Activated naive CD4-positive, alpha-beta T cell treated with Interleukin-2 at 50 U/mL for 16 hours (primary cell): ENCODE measurements at regions not wholly inside any gene's neighbourhood (a gene's known extent, or its start where the extent isn't known, plus 50 kb on each side); places are given as distances from the start of the nearest gene placed in this dataset.

Experiments used
- DNase-seq: peaks from one replicate; pipeline ENCODE4 v3.0.0-alpha.2; 2020

DNA sequence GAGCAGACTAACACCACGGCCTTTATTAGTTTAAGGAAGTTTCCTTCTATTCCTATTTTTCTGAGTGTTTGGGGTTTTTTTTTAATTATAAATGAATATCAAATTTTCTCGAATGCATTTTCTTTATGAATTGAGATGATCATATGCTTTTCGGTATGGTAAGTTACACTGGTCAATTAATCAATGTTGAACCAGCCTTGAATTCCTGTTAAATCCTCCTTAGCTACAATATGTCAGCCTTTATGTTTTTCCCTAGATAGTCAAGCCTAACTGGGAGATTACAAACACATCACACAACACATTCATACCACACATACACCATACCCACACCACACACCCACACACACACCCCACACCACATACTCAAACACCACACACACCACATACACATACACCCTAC is 247.6 kb downstream of the BRD1 start:
- no peak for DNase-seq

DNA sequence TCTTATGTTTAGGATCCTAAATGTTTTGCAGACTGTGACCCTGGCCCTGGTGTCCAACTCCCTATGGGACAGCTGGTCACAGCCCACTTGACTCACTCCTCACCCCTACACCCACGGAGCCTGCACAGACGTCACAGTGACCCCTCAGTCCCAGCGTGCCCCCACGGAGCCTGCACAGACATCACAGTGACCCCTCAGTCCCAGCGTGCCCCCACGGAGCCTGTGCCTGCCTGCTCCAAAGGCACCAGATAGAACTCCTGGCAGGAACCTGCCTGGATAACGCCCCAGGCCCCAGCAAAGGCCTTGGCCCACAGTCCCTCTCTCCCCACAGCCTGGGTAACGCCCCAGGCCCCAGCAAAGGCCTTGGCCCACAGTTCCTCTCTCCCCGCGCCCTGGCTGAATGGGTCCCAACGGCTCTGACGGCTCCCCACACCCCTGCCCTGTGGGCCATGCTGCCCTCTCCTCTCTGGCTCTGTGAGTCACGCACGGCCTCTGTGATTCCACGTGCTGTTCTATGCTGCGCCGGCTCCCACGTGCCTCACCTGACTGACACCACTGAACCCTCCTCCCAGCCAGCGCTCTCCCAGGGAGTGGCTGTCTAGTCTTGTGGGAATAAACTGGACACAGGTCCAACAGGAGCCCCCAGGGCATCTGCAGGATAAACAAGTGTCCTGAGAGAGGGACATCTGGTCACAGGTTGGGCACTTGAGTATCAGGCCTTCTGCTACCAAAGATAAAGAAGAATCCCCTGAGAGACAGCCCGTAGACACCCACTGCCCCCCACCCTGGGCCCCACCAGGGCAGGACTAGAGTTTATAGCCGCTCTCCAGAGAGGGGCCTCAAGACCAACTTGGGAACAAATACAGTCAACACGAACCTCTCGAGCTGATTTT is 250.3 kb downstream of the BRD1 start:
- no peak for DNase-seq

DNA sequence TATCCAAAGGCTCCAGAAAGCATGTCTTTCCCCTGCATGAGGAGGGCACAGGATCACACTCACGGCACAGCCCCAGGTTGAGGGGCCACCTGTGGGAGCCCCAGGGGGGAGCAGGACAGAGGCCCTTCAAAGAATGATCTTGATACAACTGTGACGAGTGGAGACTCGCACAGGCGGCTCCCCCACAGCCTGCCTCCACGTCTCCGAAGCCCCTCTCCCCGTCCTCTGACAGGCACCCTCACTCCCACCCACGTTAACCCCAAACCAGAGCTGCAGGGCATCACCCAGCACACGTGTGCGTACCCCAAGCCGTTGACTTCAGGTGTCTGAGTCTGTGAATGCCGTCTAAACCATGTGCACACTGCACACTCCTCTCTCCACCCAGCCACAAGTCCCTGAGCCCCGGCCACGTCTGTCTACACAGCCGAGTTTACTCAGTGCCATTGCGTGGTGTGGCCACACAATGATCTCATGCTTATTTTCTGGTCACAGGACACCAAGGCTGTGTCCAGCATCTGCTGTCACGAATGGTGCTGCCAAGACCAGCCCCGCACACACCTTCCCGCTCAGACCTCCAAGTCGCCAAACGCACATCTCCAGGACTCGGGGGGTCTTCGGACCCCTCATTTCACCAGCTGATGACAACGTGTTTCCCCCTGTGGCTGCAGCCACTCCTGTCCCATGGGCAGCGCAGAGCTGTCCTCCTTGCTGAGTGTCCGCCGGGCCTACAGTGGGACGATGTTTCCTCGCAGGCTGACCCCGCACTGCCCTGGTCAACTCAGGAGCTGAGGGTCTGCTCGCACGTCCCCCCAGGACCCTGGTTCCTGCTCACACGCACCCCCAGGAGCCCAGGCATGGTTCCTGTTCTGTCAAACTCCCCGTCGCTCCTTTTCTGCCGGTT is 251.2 kb downstream of the BRD1 start:
- DNase-seq = no peak

DNA sequence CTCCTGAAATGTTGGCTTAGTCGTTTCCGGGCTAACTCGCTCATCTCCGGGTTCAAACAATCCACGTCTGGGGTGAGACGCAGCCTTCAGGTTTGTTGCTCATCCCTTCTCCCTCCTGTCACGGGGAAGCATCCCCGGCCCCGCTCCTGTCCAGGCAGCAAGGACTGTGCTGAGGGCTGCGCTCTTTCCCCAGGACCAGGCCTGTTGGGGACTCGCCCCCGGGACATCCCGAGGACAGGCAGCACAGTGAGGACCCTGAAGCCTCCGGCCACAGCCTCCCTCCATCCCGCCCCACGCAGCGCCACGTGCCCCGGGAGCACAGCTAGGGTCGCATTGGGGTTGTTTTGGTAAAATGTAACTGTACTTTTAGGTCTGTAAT is 252.0 kb downstream of the BRD1 start:
- DNase-seq = no peak

DNA sequence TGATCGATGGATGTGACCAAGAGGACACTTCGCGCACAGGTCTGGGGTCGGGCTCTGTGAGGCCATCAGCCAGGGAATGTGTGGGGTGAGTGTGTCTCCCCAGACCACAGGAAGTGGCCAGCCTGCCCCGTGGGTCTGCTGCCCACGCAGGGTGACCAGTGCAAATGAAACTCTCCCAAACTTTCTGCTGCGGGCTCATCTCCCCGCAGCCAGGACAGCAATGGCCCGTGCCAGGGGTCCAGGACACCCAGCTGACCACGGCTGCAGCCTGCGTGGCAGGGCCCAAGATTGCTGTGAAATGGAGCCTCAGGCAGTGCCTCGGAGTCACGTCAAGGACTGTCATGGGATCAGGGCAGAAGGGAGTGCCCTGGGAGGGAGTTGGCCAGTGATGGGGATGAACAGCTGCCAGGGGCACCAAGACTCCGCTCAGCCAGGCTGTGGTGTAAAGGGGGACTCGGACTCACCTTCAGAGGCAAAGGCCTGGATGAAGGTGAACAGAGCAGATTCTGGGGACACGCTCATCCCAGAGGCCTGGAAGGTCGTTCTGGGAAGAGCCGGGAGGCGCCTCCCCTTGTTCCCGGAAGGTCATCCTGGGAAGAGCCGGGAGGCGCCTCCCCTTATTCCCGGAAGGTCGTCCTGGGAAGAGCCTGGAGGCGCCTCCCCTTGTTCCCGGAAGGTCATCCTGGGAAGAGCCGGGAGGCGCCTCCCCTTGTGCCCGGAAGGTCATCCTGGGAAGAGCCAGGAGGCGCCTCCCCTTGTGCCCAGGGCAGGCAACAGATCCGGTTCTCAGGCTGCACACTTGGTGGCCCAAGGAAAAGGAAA is 252.6 kb downstream of the BRD1 start:
- DNase-seq = no peak

DNA sequence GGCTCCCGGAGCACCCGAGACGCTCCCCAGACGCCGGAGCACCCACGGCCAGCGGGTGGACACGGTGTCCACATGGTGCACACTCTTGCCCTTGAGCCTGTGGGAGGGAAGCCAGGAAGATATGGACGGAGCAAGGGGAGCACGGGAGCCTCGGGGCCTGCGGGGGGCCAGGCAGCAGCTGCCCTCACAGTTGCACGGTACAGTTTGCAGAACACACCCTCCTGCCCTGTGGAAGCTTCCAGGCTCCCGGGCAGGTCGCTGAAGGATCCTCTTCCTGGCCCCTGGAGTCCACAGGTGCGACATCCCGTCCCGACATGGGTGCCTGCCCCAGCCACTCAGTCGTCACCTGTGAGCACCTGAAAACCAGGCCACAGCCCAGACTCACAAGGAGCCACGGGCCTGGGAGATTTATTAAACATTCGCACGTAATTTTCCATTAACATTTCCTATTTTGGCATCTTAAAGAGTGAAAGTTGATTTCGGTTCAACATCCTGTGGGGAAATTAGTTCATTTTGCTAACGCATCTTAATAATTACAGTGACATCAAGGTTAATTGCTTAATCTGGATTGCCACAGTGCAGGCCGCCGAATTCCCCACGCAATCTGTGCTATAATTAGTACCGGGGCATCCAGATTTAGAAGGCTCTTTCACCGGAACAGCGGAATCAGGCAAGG is 253.3 kb downstream of the BRD1 start:
- no peak for DNase-seq

DNA sequence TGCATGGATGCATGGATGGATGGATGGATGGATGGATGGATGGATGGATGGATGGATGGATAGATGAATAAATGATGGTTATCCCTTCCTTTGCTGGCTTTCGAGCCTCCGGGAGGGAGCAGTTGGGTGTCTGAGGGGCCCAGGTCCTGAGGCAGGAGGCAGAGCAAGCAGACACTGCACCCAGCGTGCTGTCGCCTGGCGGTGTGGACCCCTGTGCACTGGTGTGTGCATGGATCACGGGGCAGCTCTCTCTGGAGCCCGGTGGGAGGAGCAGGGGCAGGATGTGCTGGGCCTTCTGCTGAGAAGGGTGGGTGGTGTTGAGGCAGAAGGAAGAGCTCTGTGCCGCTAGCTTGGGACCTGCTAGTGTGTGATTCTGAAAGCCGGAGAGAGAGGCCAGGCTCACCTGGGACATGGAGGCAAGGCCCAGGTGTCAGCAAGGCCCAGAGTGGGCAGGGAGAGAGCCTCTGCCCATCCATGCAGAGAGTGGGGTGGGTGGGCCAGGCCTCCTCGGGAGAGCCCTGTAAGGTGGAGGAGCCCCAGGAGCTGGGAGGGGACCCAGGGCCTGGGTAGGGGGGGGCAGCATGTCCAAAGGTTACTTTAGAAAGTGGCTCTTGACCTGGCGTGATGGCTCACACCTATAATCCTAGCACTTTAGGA is 254.4 kb downstream of the BRD1 start:
- DNase-seq = no peak

DNA sequence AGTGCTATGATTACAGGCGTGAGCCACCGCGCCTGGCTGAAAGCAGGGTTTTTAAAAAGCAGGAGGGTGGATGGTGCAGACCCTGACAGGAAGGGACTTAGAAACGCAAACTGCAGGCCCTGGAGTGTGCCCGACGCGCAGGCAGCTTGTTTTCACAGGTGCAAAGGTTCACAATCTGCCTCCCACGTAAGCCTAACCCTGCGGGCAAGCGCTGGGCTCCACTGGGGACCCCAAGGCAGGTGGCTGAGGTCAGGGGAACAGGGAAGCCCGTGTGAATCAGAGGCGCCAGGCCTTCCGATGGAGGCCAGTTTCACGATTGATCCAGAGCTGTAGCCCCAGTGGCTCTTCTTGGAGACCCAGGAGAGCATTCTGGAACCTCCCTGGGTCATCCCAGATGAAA is 256.3 kb downstream of the BRD1 start:
- no peak for DNase-seq

DNA sequence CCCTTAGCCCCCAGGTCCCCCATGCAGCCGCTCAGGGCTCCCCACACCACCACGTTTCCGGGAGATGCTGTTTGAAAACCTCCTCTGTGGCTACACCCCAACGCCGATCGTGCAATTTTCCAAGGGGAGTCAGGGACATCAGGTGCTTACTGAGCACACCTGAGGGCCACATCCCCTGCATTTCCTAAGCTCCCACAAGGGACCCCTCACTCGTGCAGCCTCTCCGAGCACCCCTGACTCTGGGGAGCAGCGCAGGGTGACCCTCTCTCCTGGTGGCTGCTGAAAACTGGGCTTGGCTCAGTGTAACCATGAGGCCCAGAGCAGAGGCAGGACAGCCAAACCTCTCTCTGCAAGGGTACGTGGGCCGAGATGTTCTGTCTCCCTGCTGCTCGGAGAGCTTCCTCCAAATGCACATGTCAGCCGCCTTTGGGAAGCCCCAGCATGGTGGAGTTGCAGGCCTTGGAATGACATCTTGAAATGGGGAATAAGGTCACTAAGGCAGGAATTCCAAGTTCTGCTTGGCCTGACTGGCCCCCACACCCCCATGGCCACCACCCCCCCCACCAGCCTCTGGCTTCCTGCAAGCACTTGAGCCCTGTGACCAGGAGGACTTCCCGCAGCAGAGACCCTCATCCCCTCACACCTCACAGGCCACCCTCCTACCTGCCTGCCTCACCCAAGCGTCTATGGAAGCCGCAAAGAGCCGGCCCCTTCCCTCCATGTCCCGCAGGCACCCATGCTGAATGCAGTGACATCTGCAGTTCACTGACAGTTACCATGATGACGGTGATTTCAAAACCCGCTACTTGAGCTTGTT is 257.4 kb downstream of the BRD1 start:
- DNase-seq = no peak

DNA sequence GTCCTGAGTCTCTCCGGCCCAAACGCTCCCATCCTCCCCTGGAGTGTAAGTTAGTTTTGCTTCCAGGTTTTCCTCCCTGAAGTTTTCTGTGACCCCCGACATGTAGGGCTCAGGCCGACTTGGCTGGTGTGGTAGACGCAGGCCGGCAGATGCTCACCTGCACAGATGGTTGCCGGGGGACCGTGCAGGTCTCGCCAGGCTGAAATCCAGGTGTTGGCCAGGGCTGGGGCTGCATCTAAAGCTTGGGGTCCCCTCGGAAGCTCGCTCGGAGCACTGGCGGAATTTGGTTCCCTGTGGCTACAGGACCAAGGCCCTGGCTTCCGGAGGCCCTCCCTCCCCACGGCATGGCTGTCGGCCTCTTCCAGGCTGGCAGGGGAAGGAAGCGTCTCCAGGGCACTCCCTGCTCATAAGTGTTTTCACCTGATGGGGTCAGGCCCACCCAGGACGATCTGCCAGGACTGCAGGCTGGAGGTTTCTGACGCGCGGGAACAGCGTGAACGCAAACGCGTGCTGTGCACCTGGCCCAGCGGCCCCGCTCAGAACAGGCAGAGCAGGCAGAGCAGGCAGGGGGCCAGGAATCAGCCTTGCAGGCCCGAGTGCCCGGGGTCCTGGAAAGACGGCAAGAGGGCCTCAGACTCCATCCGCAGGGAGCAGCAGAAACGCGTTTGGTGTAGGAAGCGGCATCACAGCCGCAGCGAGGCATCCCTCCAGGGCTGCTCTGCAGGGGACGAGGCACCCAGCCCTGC is 258.2 kb downstream of the BRD1 start:
- no peak for DNase-seq

DNA sequence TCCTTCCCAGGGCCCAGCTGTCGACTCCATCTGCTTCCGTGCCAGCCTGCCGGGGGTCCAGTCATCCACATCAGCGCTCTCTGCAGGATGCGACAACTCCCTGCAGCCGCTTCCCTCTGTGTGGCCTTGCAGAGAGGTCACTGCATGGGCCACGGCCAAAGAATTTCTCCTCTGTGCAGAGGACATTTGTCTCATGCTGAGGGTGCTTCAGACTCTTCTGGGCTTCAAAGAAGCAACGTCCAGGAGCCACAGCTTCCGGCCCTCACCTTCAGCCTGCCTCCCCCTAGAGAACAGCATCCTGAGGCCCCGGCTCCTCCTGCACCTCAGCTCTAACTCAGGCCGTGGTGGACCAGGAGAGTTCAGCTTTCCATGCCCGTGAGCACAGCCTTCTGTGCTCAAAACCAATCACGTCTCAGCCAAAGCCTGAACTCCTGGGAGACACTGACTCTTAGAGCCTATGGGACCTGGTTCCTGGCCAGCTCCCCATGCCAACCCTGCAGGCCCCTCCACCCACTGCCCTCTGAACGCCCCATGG is 258.9 kb downstream of the BRD1 start:
- no peak for DNase-seq

DNA sequence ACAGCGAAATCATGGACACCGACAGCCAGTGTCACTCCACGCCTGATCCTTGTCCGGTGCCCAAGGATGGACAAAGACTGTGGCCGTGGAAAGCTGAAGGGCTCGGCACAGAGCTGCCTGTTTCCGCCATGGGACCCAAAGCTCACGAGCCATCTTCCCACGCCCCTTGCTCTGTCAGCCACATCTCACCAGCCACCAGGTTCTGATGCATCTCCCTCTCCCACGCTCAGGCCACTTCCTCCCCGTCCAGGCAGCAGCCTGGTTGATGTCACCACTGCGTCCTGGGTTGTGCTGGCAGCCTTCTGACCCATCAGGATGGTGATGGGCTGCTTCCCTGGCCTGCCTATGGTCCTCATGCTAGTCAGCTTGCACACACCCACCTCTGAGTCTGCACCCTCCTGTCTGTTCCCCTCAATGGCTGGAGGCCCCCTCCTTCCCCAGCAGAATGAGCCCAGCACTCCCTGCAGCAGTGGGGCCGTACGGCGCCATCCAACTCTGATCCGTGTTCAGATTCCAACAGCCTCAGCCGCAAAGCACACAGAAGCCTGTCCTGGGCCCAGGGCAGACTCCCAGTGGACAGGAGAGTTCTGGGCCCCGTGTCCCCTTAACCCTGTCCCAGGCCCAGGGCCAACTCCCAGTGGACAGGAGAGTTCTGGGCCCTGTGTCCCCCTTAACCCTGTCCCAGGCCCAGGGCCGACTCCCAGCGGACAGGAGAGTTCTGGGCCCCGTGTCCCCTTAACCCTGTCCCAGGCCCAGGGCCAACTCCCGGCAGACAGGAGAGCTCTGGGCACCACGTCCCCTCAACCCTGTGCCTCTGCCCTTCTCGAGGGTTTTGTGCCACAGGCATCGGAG is 259.5 kb downstream of the BRD1 start:
- no peak for DNase-seq

DNA sequence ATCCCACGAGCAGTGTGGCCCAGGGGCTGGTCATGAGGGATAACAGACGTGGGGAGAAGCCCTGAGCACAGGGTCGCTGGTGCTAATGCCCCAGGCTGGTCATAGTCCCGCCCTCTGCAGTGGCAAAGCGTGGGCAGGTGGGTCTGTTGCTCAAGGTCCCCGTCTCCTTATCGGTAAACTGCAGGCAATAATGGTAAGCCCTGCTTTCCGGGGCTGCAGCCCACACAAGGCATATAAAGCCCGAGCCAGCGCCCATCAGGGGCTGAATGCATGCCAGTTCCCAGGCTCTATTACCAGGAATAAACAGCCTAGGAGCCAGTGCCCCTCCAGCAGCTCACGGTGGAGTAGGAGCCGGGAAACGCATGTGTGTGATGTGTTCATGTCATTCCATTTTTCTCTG is 261.0 kb downstream of the BRD1 start:
- no peak for DNase-seq

DNA sequence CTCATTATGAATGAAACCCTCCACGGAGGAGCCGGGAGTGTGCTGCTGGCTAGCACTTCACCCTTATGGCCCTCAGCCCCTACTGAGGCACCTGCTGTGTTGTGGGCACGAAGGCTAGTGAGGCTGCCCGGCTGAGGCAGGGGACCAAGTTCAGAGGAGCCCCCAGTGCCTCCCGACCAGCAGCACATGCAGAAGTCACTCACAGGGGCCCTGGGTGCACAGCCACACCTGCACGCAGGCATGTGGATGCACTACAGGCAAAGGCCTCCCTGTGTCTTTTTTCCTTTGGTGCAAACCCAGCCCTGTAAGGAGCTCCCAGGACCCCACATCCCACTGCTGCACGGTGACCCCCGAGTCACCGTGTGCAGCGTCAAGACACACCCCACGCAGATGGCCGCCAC is 261.5 kb downstream of the BRD1 start:
- no peak for DNase-seq

DNA sequence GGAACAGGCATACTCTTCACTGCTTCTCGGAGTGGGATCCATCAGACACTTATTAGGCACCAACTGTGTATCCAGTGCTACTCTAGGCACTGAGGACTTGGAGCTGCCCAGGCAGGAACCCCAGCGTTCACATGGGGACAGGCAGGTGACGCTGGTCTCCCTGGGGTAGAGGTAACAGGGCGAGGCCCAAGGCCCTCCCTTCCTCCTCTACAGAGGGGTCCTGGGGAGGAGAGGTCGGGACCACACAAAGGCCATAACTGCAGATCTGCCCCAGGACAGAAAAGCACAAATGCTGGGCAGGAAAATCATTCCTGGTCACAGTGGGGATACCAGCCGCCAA is 262.2 kb downstream of the BRD1 start:
- no peak for DNase-seq

DNA sequence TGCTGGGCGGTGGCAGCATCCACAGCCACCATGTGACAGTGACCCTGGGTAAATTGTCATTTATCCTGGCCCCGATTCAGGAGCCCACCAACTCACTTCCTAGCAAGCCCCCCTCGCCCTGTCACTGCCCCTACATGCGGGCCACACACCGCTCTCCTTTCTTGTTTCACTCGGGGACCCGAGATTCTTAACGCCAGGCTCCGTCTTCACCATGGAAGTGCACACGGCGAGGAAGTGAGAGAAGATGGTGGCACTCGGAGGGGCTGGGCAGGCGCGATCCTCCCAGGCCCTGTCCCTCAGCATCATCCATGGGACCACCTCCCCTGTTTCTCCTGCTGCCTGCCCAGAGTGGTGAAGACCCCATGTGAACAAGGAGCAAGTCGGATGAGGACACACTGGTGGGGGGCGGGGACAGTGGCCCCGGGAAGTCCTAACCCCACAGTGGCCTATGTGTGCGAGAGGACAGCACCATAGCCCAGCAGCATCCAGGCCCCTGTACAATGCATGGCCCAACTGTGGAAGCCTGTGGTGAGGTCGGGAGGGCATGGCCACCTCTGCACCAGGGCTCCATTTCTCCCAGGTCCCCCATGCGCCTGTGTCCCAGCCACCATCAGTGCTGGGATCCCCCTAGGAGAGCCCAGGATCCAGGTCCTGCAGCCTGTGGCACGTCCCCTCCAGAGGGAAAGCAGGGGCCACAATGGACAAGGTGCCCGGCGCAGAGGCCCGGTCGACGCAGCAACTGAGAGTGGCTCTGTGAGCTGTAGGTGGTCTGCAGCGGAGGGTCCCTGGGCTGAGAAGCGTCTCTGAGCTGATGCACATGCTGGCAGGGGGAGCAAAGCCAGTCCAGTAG is 262.8 kb downstream of the BRD1 start:
- DNase-seq = no peak

DNA sequence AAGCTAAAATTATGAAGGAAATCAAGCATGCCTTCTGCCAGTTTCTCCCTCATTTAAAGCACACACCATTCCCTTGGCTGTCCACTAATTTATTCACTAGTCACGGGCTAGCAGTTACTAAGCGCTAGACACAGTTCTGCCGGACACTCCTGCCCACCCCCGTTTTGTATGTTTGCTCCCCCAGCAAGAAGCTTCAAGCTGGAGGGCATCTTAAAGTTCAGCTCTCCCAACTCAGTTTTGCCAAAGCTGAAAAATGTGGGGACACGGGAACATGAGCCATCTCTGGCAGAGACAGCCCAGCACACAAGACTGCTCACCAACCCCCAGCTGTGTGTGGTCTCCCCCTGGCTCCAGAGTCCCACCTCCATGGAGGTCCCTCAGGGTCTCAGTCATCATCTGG is 263.6 kb downstream of the BRD1 start:
- no peak for DNase-seq

DNA sequence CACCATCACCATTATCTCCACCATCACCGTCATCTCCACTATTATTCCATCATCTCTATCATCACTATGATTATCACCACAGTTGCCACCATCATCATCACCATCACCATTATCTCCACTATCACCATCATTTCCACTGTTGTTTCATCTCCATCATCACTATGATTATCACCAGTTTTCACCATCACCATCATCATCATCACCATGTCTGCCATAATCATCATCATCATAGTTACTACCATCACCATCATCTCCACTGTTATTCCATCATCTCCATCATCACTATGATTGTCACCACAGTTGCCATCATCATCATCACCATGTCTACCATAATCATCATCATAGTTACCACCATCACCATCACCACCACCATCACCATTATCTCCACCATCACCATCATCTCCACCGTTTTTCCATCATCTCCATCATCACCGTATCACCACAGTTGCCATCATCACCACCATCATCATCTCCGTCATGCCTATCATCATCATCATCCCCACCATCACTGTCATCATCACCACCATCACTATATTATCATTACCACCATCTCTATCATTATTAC is 264.9 kb downstream of the BRD1 start:
- DNase-seq = no peak
